Right lobe of liver (tissue), 4 donors: ENCODE measurements at regions not wholly inside any gene's neighbourhood (a gene's known extent, or its start where the extent isn't known, plus 50 kb on each side); places are given as distances from the start of the nearest gene placed in this dataset.

Experiments used
- CTCF ChIP-seq, 4 donors: fragments of 200-600 bp in 3 of 4; fragments of 450-650 bp in 1 of 4; IDR thresholded peaks; one replicate each; pipeline versions ENCODE4 v1.5.1 to v1.8.0; 2016 to 2022; ENCODE audit warnings: antibody characterized with exemption in 4 of 4, mild to moderate bottlenecking in 2 of 4
- POLR2A ChIP-seq: fragments of 450-650 bp; IDR thresholded peaks from one replicate; pipeline ENCODE4 v1.6.1; 2017; ENCODE audit warnings: antibody characterized with exemption, mild to moderate bottlenecking
- donor health status: DM: no; HTN: no; CAD: no.
- donor health status: DM: no; HTN: no; CAD: no.
- donor health status: DM: no; HTN: yes; CAD: no.

- TF ChIP-seq CTCF (IDR thresholded peaks at IDR 0.05) (no peak), POLR2A (no peak)
These were observed 166.8 kb downstream of the RMST start for GRCh38 chr12:97629382-97629781.
